ENCODE measurements at regions not wholly inside any gene's neighbourhood (a gene's known extent, or its start where the extent isn't known, plus 50 kb on each side); places are given as distances from the start of the nearest gene placed in this dataset.

GRCh38 chr18:46350598-46351159, 246.5 kb downstream of the HAUS1 start:
- Histone ChIP-seq H3K9me1 (ENCODE audit: control insufficient read depth, insufficient read depth, low read length) (no peaks in the 10 kb centered on the region), H4K20me1 (replicated peaks; ENCODE audit: control insufficient read depth, insufficient read depth, low read length) (no peaks in the 10 kb centered on the region), H3K36me3 (ENCODE audit: control insufficient read depth, insufficient read depth, low read length) (no peaks in the 10 kb centered on the region), H3K27ac (ENCODE audit: extremely low read depth, low read depth, low read length) (no peak overlapping the region), H2AFZ (ENCODE audit: low read depth, low read length) (no peak overlapping the region), H3K4me3 (no peak overlapping the region), H3K79me2 (ENCODE audit: control insufficient read depth, insufficient read depth, low read length) (no peaks in the 10 kb centered on the region), H3K4me1 (replicated peaks in 1 of 2; ENCODE audit: control insufficient read depth in 2 of 2, insufficient read depth in 2 of 2, low read length in 2 of 2) (no peaks in the 10 kb centered on the region), H3K9ac (ENCODE audit: insufficient read depth in 1 of 2, low read depth in 2 of 2, low read length in 2 of 2) (no peak overlapping the region), H3K4me2 (ENCODE audit: insufficient read depth, low read length) (no peak overlapping the region), H3K27me3 (ENCODE audit: control insufficient read depth in 2 of 2, insufficient read depth in 2 of 2, low read length in 2 of 2) (peaks cover 0 to 18% of the 10 kb centered on the region in 2 experiments; a peak in 3 of 5 replicates), H3K9me3 (replicated peaks; ENCODE audit: control insufficient read depth, insufficient read depth, low read depth, low read length) (no peaks in the 10 kb centered on the region)
- intact Hi-C loops (cut with micrococcal nuclease) = no loop called here
- WGBS (ENCODE audit: insufficient coverage, low coverage, missing lambda C conversion rate) = 3% methylated on average over 13 of the region's 13 CpGs
- no peak for ATAC-seq
- ChIA-PET POLR2A (interaction anchor here (0.7 kb wide), 1 partner anchor 807 kb away, joined by 3 read pairs; no protein-coding TSS in a partner anchor), CTCF (ENCODE audit: low intra/inter-chr PET ratio) (no interaction called here)
- in situ Hi-C loops (cut with MboI) = no loop called here
- DNase-seq (ENCODE audit: extremely low read depth in 1 of 4, low spot score in 3 of 4) = no peak
- FAIRE-seq = no peak
- TF ChIP-seq ETS1 (conservative IDR thresholded peaks at IDR 0.05; ENCODE audit: control insufficient read depth, low read depth, low read length) (no peak), KLF6 (CRISPR knock-in tag; IDR thresholded peaks at IDR 0.05; ENCODE audit: borderline replicate concordance) (no peak), ZNF184 (CRISPR knock-in tag; IDR thresholded peaks at IDR 0.05) (no peak)
- TF ChIP-seq, protein P1, sequence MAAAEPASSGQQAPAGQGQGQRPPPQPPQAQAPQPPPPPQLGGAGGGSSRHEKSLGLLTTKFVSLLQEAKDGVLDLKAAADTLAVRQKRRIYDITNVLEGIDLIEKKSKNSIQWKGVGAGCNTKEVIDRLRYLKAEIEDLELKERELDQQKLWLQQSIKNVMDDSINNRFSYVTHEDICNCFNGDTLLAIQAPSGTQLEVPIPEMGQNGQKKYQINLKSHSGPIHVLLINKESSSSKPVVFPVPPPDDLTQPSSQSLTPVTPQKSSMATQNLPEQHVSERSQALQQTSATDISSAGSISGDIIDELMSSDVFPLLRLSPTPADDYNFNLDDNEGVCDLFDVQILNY (CRISPR knock-in tag; IDR thresholded peaks at IDR 0.05) = no peak
- no TSS peak for BruUV-seq (replicated peaks)
